ENCODE measurements at regions not wholly inside any gene's neighbourhood (a gene's known extent, or its start where the extent isn't known, plus 50 kb on each side); places are given as distances from the start of the nearest gene placed in this dataset.
A peak's percentile ranks its signal among the peaks of the same experiment; 100 is the strongest.
"Not testable (repeated sequence)": the region's sequence is repeated elsewhere in the genome, so short reads cannot be mapped to it uniquely, and the experiment has no call there.

DNA sequence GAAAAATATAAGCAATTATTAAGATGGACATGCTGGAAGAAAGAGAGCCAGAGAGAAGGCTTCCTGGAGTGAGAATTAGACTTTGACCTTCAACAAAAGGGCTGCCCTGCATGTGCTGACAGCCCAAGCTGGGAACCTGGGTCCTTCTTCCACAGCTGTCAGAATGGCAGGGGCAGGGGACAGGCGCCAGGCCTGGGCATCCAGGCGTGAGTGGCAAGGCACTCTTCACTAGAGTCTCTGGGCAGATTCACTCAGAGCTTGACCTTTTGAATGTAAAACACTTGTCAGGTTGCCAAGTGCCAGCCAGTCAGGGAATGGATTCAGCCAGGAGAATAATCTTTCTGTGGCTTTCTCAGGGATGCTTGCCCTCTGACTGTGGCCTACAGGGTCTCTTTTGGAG lies 119.1 kb upstream of the CLINT1 start:
- no peaks in the 10 kb centered on the region for H3K4me1 ChIP-seq (ENCODE audit: control insufficient read depth, insufficient read depth, low read length)
- 95% methylated on average over 2 of the region's 2 CpGs for WGBS, 2 experiments
- H3K4me3 ChIP-seq (ENCODE audit: insufficient read depth, low read depth, low read length): no peak overlapping the region
- H3K36me3 ChIP-seq (ENCODE audit: control insufficient read depth, insufficient read depth, low read length): no peaks in the 10 kb centered on the region
- no peak overlapping the region for H3K27ac ChIP-seq (ENCODE audit: insufficient read depth, low read depth, low read length, poor library complexity, severe bottlenecking)
- no peaks in the 10 kb centered on the region for H3K9me3 ChIP-seq (ENCODE audit: control insufficient read depth, low read length)
- H3K27me3 ChIP-seq (ENCODE audit: control insufficient read depth, insufficient read depth, low read length, poor library complexity, severe bottlenecking): no peaks in the 10 kb centered on the region

DNA sequence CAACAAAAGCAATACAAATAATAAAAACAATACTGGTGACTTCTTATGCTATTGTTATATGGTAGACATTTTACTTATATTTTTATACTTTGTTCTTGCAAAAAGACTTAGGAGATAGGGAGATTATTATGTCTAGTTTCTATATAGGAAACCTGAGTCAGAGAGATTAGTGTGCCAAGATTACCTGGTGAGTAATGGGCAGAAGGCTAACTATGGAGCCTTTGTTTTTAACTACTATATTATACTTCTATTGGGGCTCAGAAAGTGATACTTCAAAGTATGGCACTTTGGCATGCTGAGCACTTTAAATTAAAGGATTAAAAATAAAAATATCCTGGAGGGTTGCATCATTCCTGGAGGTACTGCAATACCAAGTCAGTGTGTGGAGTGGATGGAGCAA lies 117.5 kb upstream of the CLINT1 start:
- H3K27ac ChIP-seq (ENCODE audit: insufficient read depth, low read depth, low read length, poor library complexity, severe bottlenecking): no peak overlapping the region
- no peak overlapping the region for H3K4me3 ChIP-seq (ENCODE audit: insufficient read depth, low read depth, low read length)
- H3K4me1 ChIP-seq (ENCODE audit: control insufficient read depth, insufficient read depth, low read length): peaks cover 6% of the 10 kb centered on the region
- no peaks in the 10 kb centered on the region for H3K36me3 ChIP-seq (ENCODE audit: control insufficient read depth, insufficient read depth, low read length)
- no peaks in the 10 kb centered on the region for H3K27me3 ChIP-seq (ENCODE audit: control insufficient read depth, insufficient read depth, low read length, poor library complexity, severe bottlenecking)
- no peaks in the 10 kb centered on the region for H3K9me3 ChIP-seq (ENCODE audit: control insufficient read depth, low read length)

DNA sequence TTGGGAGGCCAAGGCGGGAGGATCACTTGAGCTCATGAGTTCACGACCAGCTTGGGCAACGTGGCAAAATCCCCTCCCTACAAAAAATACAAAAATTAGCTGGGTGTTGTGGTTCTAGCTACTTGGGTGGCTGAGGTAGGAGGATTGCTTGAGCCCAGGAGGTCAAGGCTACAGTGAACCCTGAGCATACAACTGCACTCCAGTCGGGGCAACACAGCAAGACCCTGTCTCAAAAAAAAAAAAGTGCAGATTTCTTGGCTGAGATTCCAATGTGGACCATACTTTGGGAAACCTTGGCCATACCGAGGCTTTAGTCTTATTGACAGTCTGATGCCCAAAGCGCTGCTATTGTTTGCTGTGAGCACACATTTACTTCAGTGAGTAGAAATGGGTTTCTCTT lies 113.6 kb upstream of the CLINT1 start:
- H3K9me3 ChIP-seq (ENCODE audit: control insufficient read depth, low read length): no peaks in the 10 kb centered on the region
- H3K4me1 ChIP-seq (ENCODE audit: control insufficient read depth, insufficient read depth, low read length): peaks cover 6% of the 10 kb centered on the region
- H3K4me3 ChIP-seq (ENCODE audit: insufficient read depth, low read depth, low read length): no peak overlapping the region
- 92 to 94% methylated on average over 4 to 6 of the region's 6 CpGs for WGBS, 2 experiments
- no peaks in the 10 kb centered on the region for H3K36me3 ChIP-seq (ENCODE audit: control insufficient read depth, insufficient read depth, low read length)
- H3K27ac ChIP-seq (ENCODE audit: insufficient read depth, low read depth, low read length, poor library complexity, severe bottlenecking): no peak overlapping the region
- H3K27me3 ChIP-seq (ENCODE audit: control insufficient read depth, insufficient read depth, low read length, poor library complexity, severe bottlenecking): no peaks in the 10 kb centered on the region

DNA sequence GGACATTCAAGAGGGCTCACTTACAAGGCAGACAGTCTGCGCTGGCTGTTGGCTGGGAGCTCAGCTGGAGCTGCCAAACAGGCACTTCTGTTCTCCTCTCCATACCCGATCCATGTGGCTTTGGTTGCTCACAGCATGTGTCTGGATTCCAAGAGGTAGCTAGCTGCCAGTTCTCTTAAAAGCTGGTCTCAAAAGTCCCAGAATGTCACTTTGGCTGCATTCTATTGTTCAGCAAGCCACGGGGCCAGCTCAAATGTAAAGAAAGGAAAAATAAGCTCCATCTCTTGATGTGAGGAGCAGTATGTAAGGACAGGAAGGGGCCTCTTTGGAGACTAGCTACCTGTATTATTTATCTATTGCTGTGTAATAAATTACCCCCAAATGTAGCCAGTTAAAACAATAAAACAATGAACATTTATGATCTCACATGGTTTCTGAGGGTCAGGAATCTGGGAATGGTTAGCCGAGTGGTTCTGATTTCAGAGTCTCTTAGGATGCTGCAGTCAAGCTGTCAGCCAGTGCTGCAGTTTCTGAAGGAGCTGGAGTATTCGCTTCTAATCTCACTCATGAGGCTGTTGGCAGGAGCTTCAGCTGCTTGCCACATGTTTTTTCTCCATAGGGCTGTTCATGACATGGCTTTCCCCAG lies 112.7 kb upstream of the CLINT1 start:
- Histone ChIP-seq H3K9me3 (ENCODE audit: control insufficient read depth, low read length) (no peaks in the 10 kb centered on the region), H3K4me1 (ENCODE audit: control insufficient read depth, insufficient read depth, low read length) (peaks cover 6% of the 10 kb centered on the region), H3K27ac (ENCODE audit: insufficient read depth, low read depth, low read length, poor library complexity, severe bottlenecking) (peak overlapping the region; percentile 17), H3K27me3 (ENCODE audit: control insufficient read depth, insufficient read depth, low read length, poor library complexity, severe bottlenecking) (no peaks in the 10 kb centered on the region), H3K4me3 (ENCODE audit: insufficient read depth, low read depth, low read length) (no peak overlapping the region), H3K36me3 (ENCODE audit: control insufficient read depth, insufficient read depth, low read length) (no peaks in the 10 kb centered on the region)
- 22% methylated on average over 5 of the region's 5 CpGs for WGBS, 2 experiments

DNA sequence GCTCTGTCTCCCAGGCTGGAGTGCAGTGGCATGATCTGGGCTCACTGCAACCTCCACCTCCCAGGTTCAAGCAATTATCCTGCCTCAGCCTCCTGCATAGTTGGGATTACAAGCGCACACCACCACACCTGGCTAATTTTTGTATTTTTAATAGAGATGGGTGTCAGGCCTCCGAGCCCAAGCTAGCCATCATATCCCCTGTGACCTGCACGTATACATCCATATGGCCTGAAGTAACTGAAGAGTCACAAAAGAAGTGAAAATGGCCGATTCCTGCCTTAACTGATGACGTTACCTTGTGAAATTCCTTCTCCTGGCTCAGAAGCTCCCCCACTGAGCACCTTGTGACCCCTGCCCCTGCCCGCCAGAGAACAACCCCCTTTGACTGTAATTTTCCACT lies 109.6 kb upstream of the CLINT1 start:
- not testable (repeated sequence) for H3K36me3 ChIP-seq (ENCODE audit: control insufficient read depth, insufficient read depth, low read length)
- 62 to 70% methylated on average over 5 to 6 of the region's 6 CpGs for WGBS, 2 experiments

DNA sequence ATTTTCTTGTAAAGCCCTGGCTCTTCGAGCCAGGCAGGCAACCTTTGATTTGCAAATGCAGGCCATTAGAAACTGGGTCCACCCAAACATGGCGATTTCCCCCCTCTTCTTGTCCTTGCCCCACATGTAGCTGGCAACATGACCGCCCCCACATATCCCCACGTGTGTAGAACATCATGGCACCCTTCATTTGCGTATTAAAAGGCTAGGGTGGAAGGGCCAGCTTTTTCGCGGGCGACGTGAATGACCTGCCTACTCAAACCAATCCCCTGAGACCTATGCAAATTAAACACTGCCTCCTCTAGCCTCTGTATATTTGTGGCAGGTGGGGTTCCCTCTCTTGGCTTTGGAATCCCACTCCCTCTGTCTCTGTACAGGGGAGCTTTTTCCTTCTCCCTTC lies 107.0 kb upstream of the CLINT1 start:
- Histone ChIP-seq H3K9me3 (ENCODE audit: control insufficient read depth, low read length) (no peaks in the 10 kb centered on the region), H3K27ac (ENCODE audit: insufficient read depth, low read depth, low read length, poor library complexity, severe bottlenecking) (no peak overlapping the region), H3K36me3 (ENCODE audit: control insufficient read depth, insufficient read depth, low read length) (no peaks in the 10 kb centered on the region), H3K27me3 (ENCODE audit: control insufficient read depth, insufficient read depth, low read length, poor library complexity, severe bottlenecking) (no peaks in the 10 kb centered on the region), H3K4me3 (ENCODE audit: insufficient read depth, low read depth, low read length) (no peak overlapping the region), H3K4me1 (ENCODE audit: control insufficient read depth, insufficient read depth, low read length) (no peaks in the 10 kb centered on the region)
- 37 to 38% methylated on average over 9 of the region's 9 CpGs for WGBS, 2 experiments

More for the DNA sequence above, 109.6 kb upstream of the CLINT1 start:
- H3K4me1 ChIP-seq (ENCODE audit: control insufficient read depth, insufficient read depth, low read length); H3K9me3 ChIP-seq (ENCODE audit: control insufficient read depth, low read length); H3K4me3 ChIP-seq (ENCODE audit: insufficient read depth, low read depth, low read length); H3K27ac ChIP-seq (ENCODE audit: insufficient read depth, low read depth, low read length, poor library complexity, severe bottlenecking); H3K27me3 ChIP-seq (ENCODE audit: control insufficient read depth, insufficient read depth, low read length, poor library complexity, severe bottlenecking): not testable (repeated sequence)

DNA sequence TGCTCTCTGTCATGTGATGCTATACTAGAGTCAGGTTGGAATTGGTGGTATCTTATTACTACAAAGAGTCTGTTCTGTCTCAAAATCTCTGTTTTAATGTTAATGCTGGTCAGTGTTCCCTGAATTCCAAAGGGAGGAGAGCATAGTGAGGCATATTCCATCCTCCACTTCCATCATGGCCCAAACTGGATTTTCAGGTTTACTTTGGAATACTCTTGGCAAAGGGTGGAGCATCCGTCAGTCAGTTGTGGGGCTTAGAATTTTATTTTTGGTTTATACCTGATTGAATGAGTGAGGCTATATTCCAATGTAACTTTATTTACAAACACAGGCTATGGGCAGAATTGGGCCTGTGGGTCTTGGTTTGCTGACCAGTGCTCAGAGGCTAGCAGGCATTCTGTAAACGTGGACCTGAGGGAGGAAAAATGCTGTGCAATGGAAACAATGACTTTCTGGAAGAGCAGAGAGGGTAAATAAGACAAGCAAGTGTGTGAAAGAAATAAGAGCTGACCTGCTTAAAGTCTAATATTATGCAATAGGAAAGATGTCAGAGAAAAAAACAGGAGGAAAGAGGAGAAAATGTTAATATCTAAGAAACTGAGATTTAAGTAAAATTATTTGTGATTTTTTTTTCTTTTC lies 106.2 kb upstream of the CLINT1 start:
- WGBS, 2 experiments: 52 to 76% methylated on average over 1 to 2 of the region's 2 CpGs

DNA sequence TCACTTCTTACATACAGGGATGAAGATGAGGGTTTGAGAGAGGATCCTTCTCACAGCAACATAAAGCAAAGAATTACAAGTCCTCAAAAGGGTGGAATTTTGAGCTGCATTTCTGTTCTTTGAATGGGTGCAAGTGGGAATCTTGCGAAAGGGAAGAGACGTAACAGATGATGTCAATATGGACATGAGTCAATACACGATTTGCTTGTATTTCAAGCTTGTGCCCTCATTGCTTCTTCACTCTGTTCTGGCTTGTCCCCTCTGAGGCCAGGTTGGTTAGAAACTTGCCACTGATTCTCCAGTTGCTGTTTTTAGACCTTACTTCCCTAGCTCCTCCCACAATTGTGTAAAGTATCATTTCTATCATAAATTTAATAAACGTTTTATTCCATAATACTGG lies 104.8 kb upstream of the CLINT1 start:
- 90 to 95% methylated on average over 3 to 4 of the region's 4 CpGs for WGBS, 2 experiments
- Histone ChIP-seq H3K27ac (ENCODE audit: insufficient read depth, low read depth, low read length, poor library complexity, severe bottlenecking) (no peak overlapping the region), H3K4me3 (ENCODE audit: insufficient read depth, low read depth, low read length) (no peak overlapping the region), H3K4me1 (ENCODE audit: control insufficient read depth, insufficient read depth, low read length) (no peaks in the 10 kb centered on the region), H3K36me3 (ENCODE audit: control insufficient read depth, insufficient read depth, low read length) (no peaks in the 10 kb centered on the region), H3K9me3 (ENCODE audit: control insufficient read depth, low read length) (no peaks in the 10 kb centered on the region), H3K27me3 (ENCODE audit: control insufficient read depth, insufficient read depth, low read length, poor library complexity, severe bottlenecking) (no peaks in the 10 kb centered on the region)

More for the DNA sequence above, 106.2 kb upstream of the CLINT1 start:
- Histone ChIP-seq H3K27ac (ENCODE audit: insufficient read depth, low read depth, low read length, poor library complexity, severe bottlenecking) (no peak overlapping the region), H3K4me3 (ENCODE audit: insufficient read depth, low read depth, low read length) (no peak overlapping the region), H3K27me3 (ENCODE audit: control insufficient read depth, insufficient read depth, low read length, poor library complexity, severe bottlenecking) (no peaks in the 10 kb centered on the region), H3K36me3 (ENCODE audit: control insufficient read depth, insufficient read depth, low read length) (no peaks in the 10 kb centered on the region), H3K4me1 (ENCODE audit: control insufficient read depth, insufficient read depth, low read length) (no peaks in the 10 kb centered on the region), H3K9me3 (ENCODE audit: control insufficient read depth, low read length) (no peaks in the 10 kb centered on the region)

DNA sequence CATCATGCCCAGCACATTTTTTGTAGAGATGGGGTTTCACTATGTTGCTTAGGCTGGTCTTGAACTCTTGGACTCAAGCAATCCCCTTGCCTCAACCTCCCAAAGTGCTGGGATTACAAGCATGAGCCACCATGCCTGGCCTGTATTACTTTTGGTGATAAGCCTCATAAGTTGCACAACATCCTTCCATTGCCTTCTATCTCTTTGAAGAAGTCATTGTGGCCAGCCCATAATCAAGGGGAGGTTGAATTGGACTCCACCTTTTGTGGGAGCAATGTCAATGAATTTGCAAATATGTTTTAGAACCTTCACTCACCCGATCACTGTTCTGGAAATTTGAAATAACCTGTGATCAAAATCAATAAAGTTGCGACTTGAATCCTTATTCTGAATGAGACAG lies 104.3 kb upstream of the CLINT1 start:
- Histone ChIP-seq H3K27ac (ENCODE audit: insufficient read depth, low read depth, low read length, poor library complexity, severe bottlenecking) (no peak overlapping the region), H3K36me3 (ENCODE audit: control insufficient read depth, insufficient read depth, low read length) (no peaks in the 10 kb centered on the region), H3K4me3 (ENCODE audit: insufficient read depth, low read depth, low read length) (no peak overlapping the region), H3K27me3 (ENCODE audit: control insufficient read depth, insufficient read depth, low read length, poor library complexity, severe bottlenecking) (no peaks in the 10 kb centered on the region), H3K9me3 (ENCODE audit: control insufficient read depth, low read length) (no peaks in the 10 kb centered on the region), H3K4me1 (ENCODE audit: control insufficient read depth, insufficient read depth, low read length) (no peaks in the 10 kb centered on the region)
- 86 to 98% methylated on average over 2 of the region's 2 CpGs for WGBS, 2 experiments

DNA sequence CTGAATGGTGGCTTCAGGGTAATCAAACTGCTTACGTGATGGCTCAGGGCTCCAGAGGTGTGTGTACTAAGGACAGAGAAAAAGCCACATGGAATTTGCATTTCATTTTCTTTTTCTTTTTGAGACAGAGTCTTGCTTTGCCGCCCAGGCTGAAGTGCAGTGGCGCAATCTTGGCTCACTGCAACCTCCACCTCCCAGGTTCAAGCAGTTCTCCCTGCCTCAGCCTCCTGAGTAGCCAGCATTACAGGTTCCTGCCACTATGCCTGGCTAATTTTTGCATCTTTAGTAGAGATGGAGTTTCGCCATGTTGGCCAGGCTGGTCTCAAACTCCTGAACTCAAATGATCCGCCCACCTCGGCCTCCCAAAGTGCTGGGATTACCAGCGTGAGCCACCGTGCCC lies 103.7 kb upstream of the CLINT1 start:
- H3K27me3 ChIP-seq (ENCODE audit: control insufficient read depth, insufficient read depth, low read length, poor library complexity, severe bottlenecking); H3K36me3 ChIP-seq (ENCODE audit: control insufficient read depth, insufficient read depth, low read length); H3K4me3 ChIP-seq (ENCODE audit: insufficient read depth, low read depth, low read length); H3K9me3 ChIP-seq (ENCODE audit: control insufficient read depth, low read length); H3K4me1 ChIP-seq (ENCODE audit: control insufficient read depth, insufficient read depth, low read length); H3K27ac ChIP-seq (ENCODE audit: insufficient read depth, low read depth, low read length, poor library complexity, severe bottlenecking): not testable (repeated sequence)
- WGBS, 2 experiments: 90 to 92% methylated on average over 8 of the region's 8 CpGs

All from ectodermal cell (in vitro differentiated cells).